HCT116 (cell line): ENCODE measurements at regions not wholly inside any gene's neighbourhood (a gene's known extent, or its start where the extent isn't known, plus 50 kb on each side); places are given as distances from the start of the nearest gene placed in this dataset.

Experiments used
- POLR2A ChIP-seq: IDR thresholded peaks from 2 replicates; pipeline ENCODE4 v1.7.0; 2011; ENCODE audit warnings: borderline replicate concordance; ENCODE audit not compliant: insufficient read depth, insufficient read length; ENCODE audit errors: extremely low read depth
- ZFX ChIP-seq: fragments of 450-650 bp; IDR thresholded peaks from 2 replicates; pipeline ENCODE4 v1.6.1; 2017
- TF ChIP-seq, protein P1 (sequence below), 3 experiments: fragments of 200-600 bp in 1 of 3; sonication (generic) in 1 of 3; IDR thresholded peaks in 2 of 3; conservative IDR thresholded peaks in 1 of 3; 2 replicates each; pipeline ENCODE4 v1.5.1; 2012 to 2017; ENCODE audit warnings: low read depth in 2 of 3, low read length in 2 of 3, antibody characterized with exemption in 1 of 3, borderline replicate concordance in 1 of 3, control low read depth in 1 of 3, mild to moderate bottlenecking in 1 of 3, mixed read lengths in 1 of 3, mixed run types in 1 of 3, moderate library complexity in 1 of 3; ENCODE audit not compliant: insufficient read depth in 1 of 3

DNA sequence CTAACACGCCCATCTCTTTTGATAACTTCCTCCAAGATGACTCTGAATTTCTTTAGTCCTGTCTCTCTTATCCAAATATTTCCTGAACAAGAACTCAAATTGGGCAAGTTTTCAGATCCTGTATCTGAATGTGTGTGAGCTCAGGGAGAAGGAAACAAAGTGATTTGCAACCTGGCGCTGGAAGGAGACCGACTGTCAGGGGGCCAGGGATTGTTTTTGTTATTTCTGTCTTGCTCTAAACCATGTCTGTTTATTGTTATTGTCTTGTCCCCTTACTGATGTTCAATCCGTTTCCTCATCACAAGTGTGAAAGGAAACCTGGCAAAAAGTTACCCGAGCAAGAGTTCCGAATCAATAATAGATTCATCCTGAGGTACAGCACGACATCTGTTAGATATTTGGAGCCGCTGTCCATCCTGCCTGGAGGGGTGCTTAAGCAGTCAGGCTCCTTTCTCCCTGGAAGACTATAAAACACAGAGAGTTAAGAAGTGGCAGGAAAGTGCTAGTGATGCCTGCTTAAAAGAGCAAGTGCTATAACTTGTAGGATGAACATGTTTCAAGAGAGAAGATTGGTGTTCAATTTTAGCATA, 132.5 kb upstream of the OSR1 start:
- no peak for TF ChIP-seq POLR2A
- TF ChIP-seq, protein P1, sequence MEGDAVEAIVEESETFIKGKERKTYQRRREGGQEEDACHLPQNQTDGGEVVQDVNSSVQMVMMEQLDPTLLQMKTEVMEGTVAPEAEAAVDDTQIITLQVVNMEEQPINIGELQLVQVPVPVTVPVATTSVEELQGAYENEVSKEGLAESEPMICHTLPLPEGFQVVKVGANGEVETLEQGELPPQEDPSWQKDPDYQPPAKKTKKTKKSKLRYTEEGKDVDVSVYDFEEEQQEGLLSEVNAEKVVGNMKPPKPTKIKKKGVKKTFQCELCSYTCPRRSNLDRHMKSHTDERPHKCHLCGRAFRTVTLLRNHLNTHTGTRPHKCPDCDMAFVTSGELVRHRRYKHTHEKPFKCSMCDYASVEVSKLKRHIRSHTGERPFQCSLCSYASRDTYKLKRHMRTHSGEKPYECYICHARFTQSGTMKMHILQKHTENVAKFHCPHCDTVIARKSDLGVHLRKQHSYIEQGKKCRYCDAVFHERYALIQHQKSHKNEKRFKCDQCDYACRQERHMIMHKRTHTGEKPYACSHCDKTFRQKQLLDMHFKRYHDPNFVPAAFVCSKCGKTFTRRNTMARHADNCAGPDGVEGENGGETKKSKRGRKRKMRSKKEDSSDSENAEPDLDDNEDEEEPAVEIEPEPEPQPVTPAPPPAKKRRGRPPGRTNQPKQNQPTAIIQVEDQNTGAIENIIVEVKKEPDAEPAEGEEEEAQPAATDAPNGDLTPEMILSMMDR (IDR thresholded peaks at IDR 0.05 in 2 of 3, conservative IDR thresholded peaks at IDR 0.05 in 1 of 3; ENCODE audit: borderline replicate concordance in 1 of 3, insufficient read depth in 1 of 3, low read depth in 2 of 3, low read length in 2 of 3) = no peak
- no peak for TF ChIP-seq ZFX
